Right renal cortex interstitium (tissue), 3 donors: ENCODE measurements at regions not wholly inside any gene's neighbourhood (a gene's known extent, or its start where the extent isn't known, plus 50 kb on each side); places are given as distances from the start of the nearest gene placed in this dataset.

Source experiments
- DNase-seq, 3 donors: peaks; one replicate each; pipeline ENCODE4 v3.0.0-alpha.2; 2013; ENCODE audit warnings: low read depth in 3 of 3, low spot score in 2 of 3

- DNase-seq, result peak in 1 of 3 donors; percentile 13
Measured at GRCh38 chr4:186885289-186885688, 161.6 kb upstream of the FAT1 start.

- no peak for DNase-seq
Measured at GRCh38 chr4:186886759-186887158, 163.1 kb upstream of the FAT1 start.

GRCh38 chr4:186887291-186887700, 163.6 kb upstream of the FAT1 start:
- DNase-seq, result peak in 1 of 3 donors; percentile 17

GRCh38 chr4:186887752-186888151, 164.1 kb upstream of the FAT1 start:
- no peak for DNase-seq

GRCh38 chr4:186889876-186890643, 166.4 kb upstream of the FAT1 start:
- DNase-seq, result no peak

- no peak for DNase-seq
Measured at GRCh38 chr4:186891859-186892486, 168.3 kb upstream of the FAT1 start.

- no peak for DNase-seq
Measured at GRCh38 chr4:186898367-186898766, 174.7 kb upstream of the FAT1 start.

GRCh38 chr4:186900232-186900900, 176.7 kb upstream of the FAT1 start:
- DNase-seq, result no peak

- DNase-seq, result no peak
Measured at GRCh38 chr4:186900984-186901383, 177.3 kb upstream of the FAT1 start.

- DNase-seq, result no peak
Measured at GRCh38 chr4:186901850-186902249, 178.2 kb upstream of the FAT1 start.

GRCh38 chr4:186902361-186902760, 178.7 kb upstream of the FAT1 start:
- no peak for DNase-seq

GRCh38 chr4:186904101-186904500, 180.4 kb upstream of the FAT1 start:
- DNase-seq, result no peak

- DNase-seq, result no peak
Measured at GRCh38 chr4:186906722-186907121, 183.1 kb upstream of the FAT1 start.

GRCh38 chr4:186910385-186910784, 186.7 kb upstream of the FAT1 start:
- no peak for DNase-seq

GRCh38 chr4:186912606-186913005, 188.9 kb upstream of the FAT1 start:
- DNase-seq, result no peak

GRCh38 chr4:186915816-186916215, 192.2 kb upstream of the FAT1 start:
- DNase-seq, result no peak

- DNase-seq, result no peak
Measured at GRCh38 chr4:186917136-186917535, 193.5 kb upstream of the FAT1 start.

- DNase-seq, result no peak
Measured at GRCh38 chr4:186918466-186918865, 194.8 kb upstream of the FAT1 start.

- no peak for DNase-seq
Measured at GRCh38 chr4:186919340-186919739, 195.7 kb upstream of the FAT1 start.

GRCh38 chr4:186920483-186920882, 196.8 kb upstream of the FAT1 start:
- no peak for DNase-seq

- no peak for DNase-seq
Measured at GRCh38 chr4:186920992-186921391, 197.3 kb upstream of the FAT1 start.

GRCh38 chr4:186924723-186925122, 201.1 kb upstream of the FAT1 start:
- DNase-seq, result no peak
